Mesendoderm (in vitro differentiated cells): ENCODE measurements at regions not wholly inside any gene's neighbourhood (a gene's known extent, or its start where the extent isn't known, plus 50 kb on each side); places are given as distances from the start of the nearest gene placed in this dataset.
"Not testable (repeated sequence)": the region's sequence is repeated elsewhere in the genome, so short reads cannot be mapped to it uniquely, and the experiment has no call there.

Source experiments
- DNase-seq: peaks from one replicate; pipeline ENCODE4 v3.0.0; 2013
- H2AK5ac ChIP-seq: 2 replicates; pipeline ENCODE4 v1.6.1; 2013; ENCODE audit warnings: low read length, inconsistent platforms
- H2BK120ac ChIP-seq: 2 replicates; pipeline ENCODE4 v1.6.1; 2013; ENCODE audit warnings: low read depth, mild to moderate bottlenecking, low read length, moderate library complexity, mixed read lengths
- H2BK15ac ChIP-seq: replicated peaks from 2 replicates; pipeline ENCODE4 v1.6.1; 2013; ENCODE audit warnings: low read depth, mild to moderate bottlenecking, moderate library complexity
- H2BK5ac ChIP-seq: 2 replicates; pipeline ENCODE4 v1.6.1; 2013; ENCODE audit warnings: low read length, inconsistent platforms
- H3K18ac ChIP-seq: 2 replicates; pipeline ENCODE4 v1.6.1; 2013; ENCODE audit warnings: mild to moderate bottlenecking, low read length, mixed read lengths
- H3K23ac ChIP-seq: one replicate; pipeline ENCODE4 v1.6.1; 2013; ENCODE audit warnings: low read length
- H3K27ac ChIP-seq: 2 replicates; pipeline ENCODE4 v1.5.1; 2013; ENCODE audit warnings: low read depth, mild to moderate bottlenecking, inconsistent platforms, low read length, moderate library complexity
- H3K27me3 ChIP-seq: 2 replicates; pipeline ENCODE4 v1.6.1; 2013; ENCODE audit warnings: low read length, control low read depth, mild to moderate bottlenecking, inconsistent platforms; ENCODE audit not compliant: insufficient read depth, poor library complexity
- H3K36me3 ChIP-seq: 2 replicates; pipeline ENCODE4 v1.6.1; 2013; ENCODE audit warnings: low read length, inconsistent platforms; ENCODE audit not compliant: control insufficient read depth, insufficient read depth
- H3K4ac ChIP-seq: one replicate; pipeline ENCODE4 v1.6.1; 2013; ENCODE audit warnings: low read depth, mild to moderate bottlenecking, low read length, moderate library complexity
- H3K4me1 ChIP-seq: 2 replicates; pipeline ENCODE4 v1.6.1; 2013; ENCODE audit warnings: low read depth, low read length, inconsistent platforms; ENCODE audit not compliant: control insufficient read depth
- H3K4me2 ChIP-seq: 2 replicates; pipeline ENCODE4 v1.6.1; 2013; ENCODE audit warnings: low read length
- H3K4me3 ChIP-seq: 2 replicates; pipeline ENCODE4 v1.5.1; 2013; ENCODE audit warnings: mild to moderate bottlenecking, low read length
- H3K56ac ChIP-seq: one replicate; pipeline ENCODE4 v1.6.1; 2013; ENCODE audit warnings: low read length
- H3K79me1 ChIP-seq: 2 replicates; pipeline ENCODE4 v1.6.1; 2013; ENCODE audit warnings: low read length, inconsistent platforms
- H3K79me2 ChIP-seq: 2 replicates; pipeline ENCODE4 v1.6.1; 2013; ENCODE audit warnings: mild to moderate bottlenecking, low read length; ENCODE audit not compliant: control insufficient read depth, insufficient read depth
- H3K9ac ChIP-seq: 2 replicates; pipeline ENCODE4 v1.6.1; 2013; ENCODE audit warnings: low read length, inconsistent platforms
- H4K5ac ChIP-seq: one replicate; pipeline ENCODE4 v1.6.1; 2013; ENCODE audit warnings: low read length
- H4K8ac ChIP-seq: one replicate; pipeline ENCODE4 v1.6.1; 2013; ENCODE audit warnings: low read depth, mild to moderate bottlenecking, control low read depth, low read length, moderate library complexity
- WGBS: extraction: QIAGEN DNeasy Blood & Tissue Kit; methylation state at CpG from one replicate; pipeline ENCODE4 v1.1.7; 2013; ENCODE audit warnings: low lambda C conversion rate, missing lambda C conversion rate; ENCODE audit not compliant: insufficient coverage; ENCODE audit errors: extremely low coverage; 5-methylcytosine and 5-hydroxymethylcytosine counted together

DNA sequence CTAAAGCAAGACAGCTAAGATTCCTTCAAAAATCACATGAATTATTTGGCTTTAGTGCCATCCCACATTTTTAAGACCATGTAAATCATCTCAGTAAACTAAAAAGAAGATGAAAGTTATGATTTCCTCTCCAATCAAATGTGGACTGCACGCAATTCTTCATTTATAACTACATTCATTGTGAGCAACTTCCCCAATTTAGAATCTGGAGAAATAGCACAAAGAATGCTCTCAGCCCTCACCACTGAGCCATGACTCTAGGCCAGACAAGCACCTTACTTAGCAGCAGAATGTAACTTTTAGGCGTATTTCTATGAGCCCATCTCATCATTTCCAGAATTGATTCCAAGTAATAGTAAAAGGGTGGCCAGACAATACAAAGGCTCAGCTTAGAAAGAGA, 616.6 kb downstream of the TLE1 start:
- no peak overlapping the region for H2BK120ac ChIP-seq
- H2BK5ac ChIP-seq: no peak overlapping the region
- H3K4me3 ChIP-seq: no peak overlapping the region
- H3K79me2 ChIP-seq: no peaks in the 10 kb centered on the region
- no CpG with 5 or more reads among the region's 2 CpGs for WGBS
- no peaks in the 10 kb centered on the region for H3K79me1 ChIP-seq
- no peak overlapping the region for H4K8ac ChIP-seq
- no peak overlapping the region for H3K27ac ChIP-seq
- H3K18ac ChIP-seq: no peak overlapping the region
- H2BK15ac ChIP-seq: no peak overlapping the region
- H3K4me2 ChIP-seq: no peak overlapping the region
- no peak overlapping the region for H3K23ac ChIP-seq
- H4K5ac ChIP-seq: no peak overlapping the region
- no peaks in the 10 kb centered on the region for H3K36me3 ChIP-seq
- no peaks in the 10 kb centered on the region for H3K27me3 ChIP-seq
- H3K9ac ChIP-seq: no peak overlapping the region
- H2AK5ac ChIP-seq: no peak overlapping the region
- no peak overlapping the region for H3K56ac ChIP-seq
- no peak for DNase-seq
- H3K4me1 ChIP-seq: no peaks in the 10 kb centered on the region
- H3K4ac ChIP-seq: no peak overlapping the region

DNA sequence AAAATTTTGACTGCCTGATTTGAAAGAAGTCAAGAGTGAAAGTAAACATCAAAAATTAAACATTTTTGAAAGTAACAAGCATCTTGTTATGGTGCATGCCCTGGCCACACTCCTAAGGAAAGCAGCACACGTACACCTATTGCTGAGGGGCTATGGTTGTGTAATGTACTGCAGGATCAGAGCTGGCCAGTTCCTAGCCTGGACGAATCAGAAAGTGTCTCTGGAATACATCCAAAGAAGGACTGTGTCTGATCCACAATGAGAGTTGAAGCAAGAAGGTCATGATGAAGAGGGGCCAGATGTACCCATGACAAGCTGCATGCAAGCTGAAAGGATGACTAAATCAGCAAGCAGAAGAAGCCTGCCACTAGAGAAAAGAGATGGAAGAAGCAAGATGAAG, 618.2 kb downstream of the TLE1 start:
- no peak overlapping the region for H3K23ac ChIP-seq
- no peaks in the 10 kb centered on the region for H3K36me3 ChIP-seq
- H3K9ac ChIP-seq: no peak overlapping the region
- no peak overlapping the region for H3K27ac ChIP-seq
- no peak overlapping the region for H3K4me2 ChIP-seq
- H3K56ac ChIP-seq: no peak overlapping the region
- H3K79me2 ChIP-seq: no peaks in the 10 kb centered on the region
- no peak overlapping the region for H2BK15ac ChIP-seq
- no peak overlapping the region for H4K5ac ChIP-seq
- no peak overlapping the region for H3K4me3 ChIP-seq
- H3K4ac ChIP-seq: no peak overlapping the region
- no peaks in the 10 kb centered on the region for H3K79me1 ChIP-seq
- no peak overlapping the region for H3K18ac ChIP-seq
- H3K4me1 ChIP-seq: no peaks in the 10 kb centered on the region
- no CpG with 5 or more reads among the region's 2 CpGs for WGBS
- no peaks in the 10 kb centered on the region for H3K27me3 ChIP-seq
- no peak overlapping the region for H2AK5ac ChIP-seq
- H2BK5ac ChIP-seq: no peak overlapping the region
- DNase-seq: no peak
- H4K8ac ChIP-seq: no peak overlapping the region
- H2BK120ac ChIP-seq: no peak overlapping the region

DNA sequence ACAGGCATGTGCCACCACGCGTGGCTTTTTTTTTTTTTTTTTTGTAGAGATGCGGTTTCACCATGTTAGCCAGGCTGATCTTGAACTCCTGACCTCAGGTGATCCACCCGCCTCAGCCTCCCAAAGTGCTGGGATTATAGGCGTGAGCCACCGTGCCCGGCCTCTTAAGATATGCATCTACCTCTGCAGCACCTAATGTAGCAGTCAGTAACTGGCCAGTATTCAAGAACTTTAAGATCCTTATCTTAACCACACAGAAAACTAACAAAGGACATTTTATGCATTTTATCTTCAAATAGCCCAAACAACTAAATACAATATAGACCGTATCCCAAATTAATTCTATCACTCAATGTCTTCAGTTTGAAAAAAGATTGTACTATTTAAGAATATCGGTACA, 618.7 kb downstream of the TLE1 start:
- WGBS: 100% methylated on average over 1 of the region's 9 CpGs
- DNase-seq: no peak
- Histone ChIP-seq H3K4me2 (no peak overlapping the region), H3K9ac (no peak overlapping the region), H3K79me1 (no peaks in the 10 kb centered on the region), H2AK5ac (no peak overlapping the region), H3K79me2 (no peaks in the 10 kb centered on the region), H3K4me3 (no peak overlapping the region), H4K5ac (no peak overlapping the region), H3K27ac (no peak overlapping the region), H3K4ac (no peak overlapping the region), H3K23ac (no peak overlapping the region), H4K8ac (no peak overlapping the region), H3K56ac (no peak overlapping the region), H3K36me3 (no peaks in the 10 kb centered on the region), H2BK5ac (no peak overlapping the region), H2BK120ac (no peak overlapping the region), H3K27me3 (no peaks in the 10 kb centered on the region), H3K18ac (no peak overlapping the region), H2BK15ac (no peak overlapping the region), H3K4me1 (no peaks in the 10 kb centered on the region)

DNA sequence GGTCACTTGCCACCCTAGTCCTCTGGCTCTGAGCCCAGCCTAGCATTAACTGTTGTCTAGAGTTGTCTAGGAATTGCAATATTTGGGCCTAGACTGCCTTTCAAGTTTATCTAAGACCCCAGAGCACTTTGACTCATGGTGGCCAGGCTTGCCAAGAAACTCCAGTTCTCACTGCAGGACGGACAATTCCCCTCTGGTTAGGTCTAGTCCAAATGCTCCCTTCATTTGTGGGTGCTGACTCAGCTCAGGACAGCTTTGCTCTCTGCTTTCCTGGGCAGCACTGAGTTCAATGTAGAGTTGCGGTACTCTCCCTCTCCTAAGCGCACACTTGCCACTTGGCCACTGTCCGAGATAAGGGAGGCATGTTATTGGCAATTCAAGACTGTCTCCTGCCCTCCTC, 619.4 kb downstream of the TLE1 start:
- no peak overlapping the region for H3K23ac ChIP-seq
- no peak overlapping the region for H3K27ac ChIP-seq
- H3K4me1 ChIP-seq: no peaks in the 10 kb centered on the region
- H3K36me3 ChIP-seq: no peaks in the 10 kb centered on the region
- H3K79me1 ChIP-seq: no peaks in the 10 kb centered on the region
- H3K9ac ChIP-seq: no peak overlapping the region
- H2BK15ac ChIP-seq: no peak overlapping the region
- no peak overlapping the region for H3K18ac ChIP-seq
- WGBS: no CpG with 5 or more reads among the region's 4 CpGs
- H3K4ac ChIP-seq: no peak overlapping the region
- no peak overlapping the region for H3K56ac ChIP-seq
- no peak overlapping the region for H4K5ac ChIP-seq
- H2AK5ac ChIP-seq: no peak overlapping the region
- H3K4me2 ChIP-seq: no peak overlapping the region
- DNase-seq: no peak
- no peak overlapping the region for H2BK120ac ChIP-seq
- no peaks in the 10 kb centered on the region for H3K79me2 ChIP-seq
- H3K27me3 ChIP-seq: no peaks in the 10 kb centered on the region
- no peak overlapping the region for H3K4me3 ChIP-seq
- H4K8ac ChIP-seq: no peak overlapping the region
- no peak overlapping the region for H2BK5ac ChIP-seq

- no peak overlapping the region for H4K8ac ChIP-seq
- H3K4ac ChIP-seq: no peak overlapping the region
- no peaks in the 10 kb centered on the region for H3K79me2 ChIP-seq
- no peak overlapping the region for H3K4me2 ChIP-seq
- no peak overlapping the region for H2BK15ac ChIP-seq
- H3K27me3 ChIP-seq: no peaks in the 10 kb centered on the region
- H3K18ac ChIP-seq: no peak overlapping the region
- H3K9ac ChIP-seq: no peak overlapping the region
- H3K4me1 ChIP-seq: no peaks in the 10 kb centered on the region
- no peaks in the 10 kb centered on the region for H3K36me3 ChIP-seq
- no peak overlapping the region for H3K27ac ChIP-seq
- H2BK5ac ChIP-seq: no peak overlapping the region
- no CpG with 5 or more reads among the region's 3 CpGs for WGBS
- no peak overlapping the region for H2BK120ac ChIP-seq
- no peak overlapping the region for H3K23ac ChIP-seq
- H3K79me1 ChIP-seq: no peaks in the 10 kb centered on the region
- no peak overlapping the region for H3K4me3 ChIP-seq
- DNase-seq: no peak
- H4K5ac ChIP-seq: no peak overlapping the region
- H3K56ac ChIP-seq: no peak overlapping the region
- no peak overlapping the region for H2AK5ac ChIP-seq
These were observed 620.1 kb downstream of the TLE1 start for GRCh38 chr9:81069038-81069795.

- DNase-seq, H3K9ac ChIP-seq, H3K79me1 ChIP-seq, H3K4me1 ChIP-seq, H4K8ac ChIP-seq, H3K4me2 ChIP-seq, H3K36me3 ChIP-seq, H3K56ac ChIP-seq, H3K23ac ChIP-seq, H3K4me3 ChIP-seq, H2BK15ac ChIP-seq, H3K18ac ChIP-seq, H3K27ac ChIP-seq, H2BK5ac ChIP-seq, H3K79me2 ChIP-seq, H2BK120ac ChIP-seq, H3K4ac ChIP-seq, H4K5ac ChIP-seq, H2AK5ac ChIP-seq, H3K27me3 ChIP-seq: not testable (repeated sequence)
- WGBS: no CpG with 5 or more reads among the region's 3 CpGs
These were observed 626.4 kb downstream of the TLE1 start for GRCh38 chr9:81062995-81063394.
